Spinal cord (tissue), 9 donors: ENCODE measurements at regions not wholly inside any gene's neighbourhood (a gene's known extent, or its start where the extent isn't known, plus 50 kb on each side); places are given as distances from the start of the nearest gene placed in this dataset.
"Not testable (repeated sequence)": the region's sequence is repeated elsewhere in the genome, so short reads cannot be mapped to it uniquely, and the experiment has no call there.

Experiments
- DNase-seq, 6 donors: peaks; one replicate each; pipeline versions ENCODE4 v3.0.0 to v3.0.0-alpha.2; 2013 to 2015; ENCODE audit warnings: low spot score in 6 of 6, low read depth in 4 of 6
- H3K27ac ChIP-seq: one replicate; pipeline ENCODE4 v1.5.1; 2013; ENCODE audit warnings: low read depth, low read length, control low read depth
- H3K27me3 ChIP-seq: one replicate; pipeline ENCODE4 v1.6.1; 2013; ENCODE audit warnings: low read length; ENCODE audit not compliant: control insufficient read depth, insufficient read depth
- H3K36me3 ChIP-seq: one replicate; pipeline ENCODE4 v1.6.1; 2013; ENCODE audit warnings: low read length; ENCODE audit not compliant: control insufficient read depth, insufficient read depth
- H3K4me1 ChIP-seq: one replicate; pipeline ENCODE4 v1.6.1; 2013; ENCODE audit warnings: low read length; ENCODE audit not compliant: control insufficient read depth, insufficient read depth
- H3K4me3 ChIP-seq: one replicate; pipeline ENCODE4 v1.5.1; 2013; ENCODE audit warnings: low read depth, low read length, control low read depth
- H3K9me3 ChIP-seq: one replicate; pipeline ENCODE4 v1.6.1; 2013; ENCODE audit warnings: low read length; ENCODE audit not compliant: control insufficient read depth, insufficient read depth
- WGBS: methylation state at CpG from one replicate; pipeline ENCODE4 v1.1.5; 2013; ENCODE audit warnings: missing lambda C conversion rate; ENCODE audit not compliant: insufficient coverage; 5-methylcytosine and 5-hydroxymethylcytosine counted together
- donor health status: healthy.

DNA sequence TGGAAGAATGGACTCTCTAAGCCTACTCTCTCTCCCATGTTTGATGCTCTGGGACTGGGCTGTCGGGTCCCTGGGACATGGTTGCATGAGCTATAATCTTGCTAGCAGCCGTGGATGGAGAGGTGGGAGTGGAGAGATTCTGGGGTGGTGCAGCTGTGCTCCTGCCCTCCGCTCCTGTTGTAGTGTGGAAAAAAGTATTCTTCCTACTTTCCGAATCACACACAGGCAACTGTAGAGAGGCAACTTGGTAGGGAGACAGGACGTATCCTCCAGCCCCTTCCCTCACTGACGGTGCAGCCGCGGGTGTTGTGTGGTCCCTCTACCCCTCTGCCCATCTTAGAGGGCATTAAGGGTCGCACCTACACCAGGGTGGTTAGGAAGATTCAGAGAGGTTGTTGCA, 281.4 kb upstream of the TLE3 start:
- WGBS = no CpG with 5 or more reads among the region's 9 CpGs
- H3K27ac ChIP-seq = no peak overlapping the region
- peaks cover 8% of the 10 kb centered on the region for H3K27me3 ChIP-seq
- H3K9me3 ChIP-seq = no peaks in the 10 kb centered on the region
- H3K36me3 ChIP-seq = no peaks in the 10 kb centered on the region
- DNase-seq = no peak
- H3K4me3 ChIP-seq = no peak overlapping the region
- peaks cover 30% of the 10 kb centered on the region for H3K4me1 ChIP-seq

DNA sequence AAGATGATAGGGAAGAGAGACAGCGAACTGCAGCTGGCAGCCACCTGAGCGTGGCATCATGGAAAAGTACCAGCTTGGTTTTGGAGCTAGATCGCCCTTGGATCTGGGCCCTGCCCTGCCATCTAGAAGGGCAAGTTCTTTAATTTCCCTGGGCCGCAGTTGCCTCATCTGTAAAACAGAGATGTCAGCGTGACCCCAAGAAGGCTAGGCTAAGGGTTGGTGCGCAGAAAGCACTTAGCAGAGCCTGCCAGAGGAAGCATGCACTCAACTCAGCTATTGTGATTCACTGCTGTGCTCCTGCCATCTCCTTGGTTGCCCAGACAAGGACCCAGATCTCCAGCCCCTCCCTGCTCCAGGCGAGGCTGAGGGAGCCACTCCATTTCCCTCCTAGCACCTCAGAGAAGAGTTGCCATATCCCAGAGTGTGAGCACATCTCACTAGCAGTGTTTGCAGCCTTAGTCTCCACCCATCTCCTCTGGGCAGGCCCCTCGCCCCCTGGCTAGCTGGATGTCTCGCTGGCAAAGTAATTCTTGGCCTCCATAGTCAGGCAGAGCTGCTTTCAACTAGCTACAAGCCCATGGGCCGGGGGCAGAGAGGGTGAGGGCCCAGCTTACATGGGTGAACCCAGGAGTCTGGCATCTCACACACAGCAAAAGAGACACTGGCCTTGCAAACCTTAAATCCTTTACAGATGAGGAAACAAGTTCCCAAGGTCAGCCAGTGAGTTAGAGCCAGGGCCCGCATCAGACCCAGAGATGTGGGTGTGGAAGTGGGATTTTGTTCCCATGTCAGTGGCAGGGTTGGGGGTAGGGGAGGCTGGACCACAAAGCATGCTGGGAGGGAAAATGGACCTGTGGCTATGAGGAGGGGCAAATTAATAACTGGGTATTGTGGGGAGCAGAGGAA, 280.7 kb upstream of the TLE3 start:
- DNase-seq = peak in 1 of 6 donors; percentile 24
- H3K27ac ChIP-seq = no peak overlapping the region
- WGBS = 92% methylated on average over 11 of the region's 11 CpGs
- H3K9me3 ChIP-seq = no peaks in the 10 kb centered on the region
- no peaks in the 10 kb centered on the region for H3K36me3 ChIP-seq
- no peak overlapping the region for H3K4me3 ChIP-seq
- H3K27me3 ChIP-seq = peaks cover 8% of the 10 kb centered on the region
- peaks cover 30% of the 10 kb centered on the region for H3K4me1 ChIP-seq

DNA sequence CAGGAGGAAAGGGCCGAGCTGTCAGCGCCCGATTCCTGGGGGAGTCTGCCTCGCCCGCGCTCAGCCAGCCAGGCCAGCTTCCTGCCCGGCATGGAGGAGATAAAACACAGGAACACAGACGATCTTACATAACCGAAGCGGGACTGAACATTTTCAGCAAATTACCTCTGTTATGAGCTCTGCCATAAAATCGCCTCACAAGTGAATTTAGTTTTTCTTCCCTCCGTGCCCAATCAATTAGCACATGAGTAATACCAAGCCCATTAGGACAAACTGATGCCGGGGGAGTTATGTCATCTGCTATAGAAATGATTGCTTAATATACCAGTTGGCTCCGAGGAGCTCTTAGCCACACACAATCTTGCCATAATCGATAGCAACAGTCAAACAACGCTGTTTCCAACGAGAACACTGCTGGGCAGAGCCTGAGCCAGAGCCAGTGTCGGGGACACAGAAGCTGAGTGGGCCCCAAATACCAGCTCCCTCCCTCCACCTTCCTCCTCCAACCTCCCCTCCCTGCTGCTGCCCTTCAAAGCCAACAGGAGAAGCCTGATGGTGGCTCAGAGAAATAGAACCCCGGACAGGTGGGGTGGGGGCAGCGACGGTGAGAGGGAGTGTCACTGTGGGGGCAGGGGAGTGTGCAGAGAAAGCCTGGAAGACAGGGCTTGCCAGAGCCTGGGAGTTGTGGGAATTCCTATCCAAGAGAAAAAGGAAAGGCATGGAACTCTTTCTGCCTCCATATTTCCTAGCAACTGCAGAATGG, 279.4 kb upstream of the TLE3 start:
- 12% methylated on average over 18 of the region's 21 CpGs for WGBS
- H3K36me3 ChIP-seq = no peaks in the 10 kb centered on the region
- peaks cover 30% of the 10 kb centered on the region for H3K4me1 ChIP-seq
- peaks cover 8% of the 10 kb centered on the region for H3K27me3 ChIP-seq
- DNase-seq = peak in 5 of 6 donors; percentile 35 to 97 (median 65)
- H3K4me3 ChIP-seq = no peak overlapping the region
- H3K27ac ChIP-seq = no peak overlapping the region
- peaks cover 1% of the 10 kb centered on the region for H3K9me3 ChIP-seq

DNA sequence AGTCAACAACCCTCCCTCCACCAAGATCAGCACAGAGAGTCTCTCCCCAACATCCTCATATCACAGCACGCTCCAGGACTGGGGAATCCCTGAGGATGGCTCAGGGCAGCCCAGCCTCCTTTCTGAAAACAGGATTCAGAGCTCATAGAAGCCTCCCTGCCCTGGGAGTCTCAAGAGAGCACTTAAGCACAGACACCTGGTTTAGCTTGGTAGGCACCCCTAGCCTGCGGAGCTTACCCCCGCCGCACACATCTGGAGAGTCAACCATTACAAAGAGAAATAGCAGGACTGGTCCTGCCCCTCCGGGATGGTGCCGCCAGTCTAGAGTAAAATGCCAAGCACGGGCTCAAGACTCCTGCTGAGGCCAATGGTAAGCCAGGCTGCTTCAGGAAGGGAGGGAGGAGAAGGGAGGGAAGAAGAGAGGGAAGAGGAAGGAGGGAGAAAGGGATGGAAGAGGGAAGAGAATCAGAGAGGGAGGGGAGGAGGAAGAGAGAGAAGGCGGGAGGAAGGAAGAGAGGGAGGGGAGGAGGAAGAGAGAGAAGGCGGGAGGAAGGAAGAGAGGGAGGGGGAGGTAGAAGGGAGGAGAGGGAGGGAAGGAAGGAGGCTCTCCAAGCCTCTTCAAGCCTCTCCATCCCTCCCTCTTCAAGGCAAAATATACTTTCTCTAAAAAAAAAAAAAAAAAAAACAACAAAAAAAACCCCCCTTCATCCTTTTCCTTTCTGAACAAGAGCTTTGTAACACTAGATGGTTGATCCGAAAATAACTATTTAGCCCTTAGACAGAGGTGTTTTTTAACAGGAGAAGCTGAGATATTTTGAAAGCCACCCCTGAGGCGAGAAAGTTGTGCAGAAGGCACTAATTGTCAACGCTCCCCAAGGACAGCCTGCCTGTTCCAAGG, 278.6 kb upstream of the TLE3 start:
- Histone ChIP-seq H3K4me3 (no peak overlapping the region), H3K36me3 (no peaks in the 10 kb centered on the region), H3K9me3 (peaks cover 1% of the 10 kb centered on the region), H3K27ac (no peak overlapping the region), H3K27me3 (peaks cover 8% of the 10 kb centered on the region), H3K4me1 (peaks cover 30% of the 10 kb centered on the region)
- WGBS = 46% methylated on average over 10 of the region's 12 CpGs
- DNase-seq = no peak

DNA sequence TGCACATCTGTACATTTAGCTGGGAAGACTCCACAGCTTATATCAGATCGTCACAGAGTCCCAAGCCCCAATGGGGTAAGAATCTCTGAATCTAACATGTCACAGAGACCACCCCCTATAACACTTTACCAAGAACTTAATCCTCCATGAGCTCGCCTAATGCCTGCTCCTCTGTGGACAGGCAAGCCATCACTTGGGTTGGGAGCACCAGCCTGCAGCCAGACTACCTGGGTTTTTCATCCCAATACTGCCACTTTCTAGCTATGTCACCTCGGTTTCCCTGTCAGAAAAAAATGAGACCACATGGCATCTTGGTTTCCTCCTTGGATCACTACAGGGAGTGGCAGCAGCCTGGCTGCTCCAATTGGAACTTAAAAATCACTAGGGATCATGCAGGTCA, 277.9 kb upstream of the TLE3 start:
- Histone ChIP-seq H3K9me3 (peaks cover 1% of the 10 kb centered on the region), H3K4me1 (peaks cover 30% of the 10 kb centered on the region), H3K27ac (no peak overlapping the region), H3K4me3 (no peak overlapping the region), H3K27me3 (peaks cover 8% of the 10 kb centered on the region), H3K36me3 (no peaks in the 10 kb centered on the region)
- 77% methylated on average over 3 of the region's 3 CpGs for WGBS
- no peak for DNase-seq

DNA sequence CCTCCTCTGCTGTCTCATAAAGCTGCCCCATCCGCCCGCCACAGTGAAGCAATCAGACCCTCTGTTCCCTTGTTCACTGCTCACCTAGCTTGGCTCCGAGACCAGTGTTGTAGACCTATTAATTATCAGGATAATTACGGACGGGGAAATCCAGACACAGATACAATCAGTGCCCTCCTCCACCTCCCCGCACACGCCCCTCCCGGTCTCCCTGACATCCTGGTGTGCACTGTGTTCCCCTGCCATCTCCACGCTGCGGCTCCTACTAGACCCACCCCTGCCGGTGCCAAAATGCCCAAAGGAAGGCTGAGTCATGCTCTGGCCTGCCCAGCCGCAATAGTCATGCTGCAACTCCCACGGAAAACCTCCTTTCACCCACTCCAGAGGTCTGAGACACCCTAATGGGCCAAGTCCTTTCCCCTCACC, 277.3 kb upstream of the TLE3 start:
- Histone ChIP-seq H3K27me3 (peaks cover 8% of the 10 kb centered on the region), H3K27ac (no peak overlapping the region), H3K4me1 (peaks cover 30% of the 10 kb centered on the region), H3K36me3 (no peaks in the 10 kb centered on the region), H3K9me3 (peaks cover 1% of the 10 kb centered on the region), H3K4me3 (no peak overlapping the region)
- DNase-seq = no peak
- 66% methylated on average over 12 of the region's 13 CpGs for WGBS

DNA sequence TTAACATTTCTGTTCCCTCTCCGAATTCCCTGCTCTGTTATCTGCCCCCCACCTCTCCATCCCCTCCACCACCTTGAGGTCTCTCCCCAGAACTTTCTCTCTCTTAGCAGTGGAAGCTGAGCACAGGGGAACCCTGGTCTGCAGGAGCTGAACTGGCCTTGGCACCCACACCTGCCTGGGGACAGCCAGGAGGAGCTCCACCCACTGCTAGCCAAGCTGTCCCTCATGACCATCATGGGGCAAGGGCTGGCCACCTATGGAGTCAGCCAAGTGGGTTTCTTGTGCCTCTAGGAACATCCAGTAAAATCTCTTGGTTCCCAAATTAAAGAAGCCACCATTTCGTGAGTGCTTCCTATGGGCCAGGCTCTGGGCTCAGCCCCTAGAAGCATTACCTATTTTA, 276.4 kb upstream of the TLE3 start:
- Histone ChIP-seq H3K27me3 (peaks cover 8% of the 10 kb centered on the region), H3K27ac (no peak overlapping the region), H3K36me3 (no peaks in the 10 kb centered on the region), H3K9me3 (peaks cover 1% of the 10 kb centered on the region), H3K4me3 (no peak overlapping the region), H3K4me1 (peaks cover 30% of the 10 kb centered on the region)
- WGBS = 94% methylated on average over 2 of the region's 2 CpGs
- no peak for DNase-seq

DNA sequence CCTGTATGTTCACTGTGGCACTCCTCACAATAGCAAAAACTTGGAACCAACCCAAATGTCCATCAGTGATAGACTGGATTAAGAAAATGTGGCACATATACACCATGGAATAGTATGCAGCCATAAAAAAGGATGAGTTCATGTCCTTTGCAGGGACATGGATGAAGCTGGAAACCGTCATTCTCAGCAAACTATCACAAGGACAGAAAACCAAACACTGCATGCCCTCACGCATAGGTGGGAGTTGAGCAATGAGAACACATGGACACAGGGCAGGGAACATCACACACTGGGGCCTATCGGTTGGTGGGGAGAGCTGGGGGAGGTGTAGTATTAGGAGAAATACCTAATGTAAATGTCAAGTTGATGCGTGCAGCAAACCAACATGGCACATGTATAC, 275.7 kb upstream of the TLE3 start:
- H3K4me3 ChIP-seq, H3K27me3 ChIP-seq, DNase-seq, H3K27ac ChIP-seq, H3K36me3 ChIP-seq, H3K9me3 ChIP-seq: not testable (repeated sequence)
- 100% methylated on average over 1 of the region's 4 CpGs for WGBS
- H3K4me1 ChIP-seq = peaks cover 26% of the 10 kb centered on the region

DNA sequence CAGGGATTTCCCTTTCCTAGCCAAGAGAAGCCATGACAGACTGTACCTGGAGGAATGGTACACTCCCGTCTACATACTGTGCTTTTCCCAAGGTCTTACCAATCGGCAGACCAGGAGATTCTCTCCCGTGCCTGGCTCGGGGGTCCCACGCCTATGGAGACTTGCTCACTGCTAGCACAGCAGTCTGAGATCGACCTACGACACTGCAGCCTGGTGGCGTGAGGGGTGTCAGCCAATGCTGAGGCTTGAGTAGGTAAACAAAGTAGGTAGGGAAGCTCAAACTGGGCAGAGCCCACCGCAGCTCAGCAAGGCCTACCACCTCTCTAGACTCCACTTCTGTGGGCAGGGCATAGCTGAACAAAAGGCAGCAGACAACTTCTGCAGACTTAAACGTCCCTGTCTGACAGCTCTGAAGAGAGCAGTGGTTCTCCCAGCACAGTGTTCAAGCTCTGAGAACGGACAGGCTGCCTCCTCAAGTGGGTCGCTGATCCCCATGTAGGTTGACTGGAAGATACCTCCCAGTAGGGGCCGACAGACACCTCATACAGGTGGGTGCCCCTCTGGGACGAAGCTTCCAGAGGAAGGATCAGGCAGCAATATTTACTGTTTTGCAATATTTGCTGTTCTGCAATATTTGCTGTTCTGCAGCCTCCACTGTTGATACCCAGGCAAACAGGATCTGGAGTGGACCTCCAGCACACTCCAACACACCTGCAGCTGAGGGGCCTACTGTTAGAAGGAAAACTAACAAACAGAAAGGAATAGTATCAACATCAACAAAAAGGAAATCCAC, 270.4 kb upstream of the TLE3 start:
- not testable (repeated sequence) for H3K27me3 ChIP-seq, H3K27ac ChIP-seq, H3K4me1 ChIP-seq, H3K9me3 ChIP-seq, H3K36me3 ChIP-seq, H3K4me3 ChIP-seq, DNase-seq
- WGBS = 79% methylated on average over 13 of the region's 14 CpGs
